ENCODE measurements at regions not wholly inside any gene's neighbourhood (a gene's known extent, or its start where the extent isn't known, plus 50 kb on each side); places are given as distances from the start of the nearest gene placed in this dataset.

DNA sequence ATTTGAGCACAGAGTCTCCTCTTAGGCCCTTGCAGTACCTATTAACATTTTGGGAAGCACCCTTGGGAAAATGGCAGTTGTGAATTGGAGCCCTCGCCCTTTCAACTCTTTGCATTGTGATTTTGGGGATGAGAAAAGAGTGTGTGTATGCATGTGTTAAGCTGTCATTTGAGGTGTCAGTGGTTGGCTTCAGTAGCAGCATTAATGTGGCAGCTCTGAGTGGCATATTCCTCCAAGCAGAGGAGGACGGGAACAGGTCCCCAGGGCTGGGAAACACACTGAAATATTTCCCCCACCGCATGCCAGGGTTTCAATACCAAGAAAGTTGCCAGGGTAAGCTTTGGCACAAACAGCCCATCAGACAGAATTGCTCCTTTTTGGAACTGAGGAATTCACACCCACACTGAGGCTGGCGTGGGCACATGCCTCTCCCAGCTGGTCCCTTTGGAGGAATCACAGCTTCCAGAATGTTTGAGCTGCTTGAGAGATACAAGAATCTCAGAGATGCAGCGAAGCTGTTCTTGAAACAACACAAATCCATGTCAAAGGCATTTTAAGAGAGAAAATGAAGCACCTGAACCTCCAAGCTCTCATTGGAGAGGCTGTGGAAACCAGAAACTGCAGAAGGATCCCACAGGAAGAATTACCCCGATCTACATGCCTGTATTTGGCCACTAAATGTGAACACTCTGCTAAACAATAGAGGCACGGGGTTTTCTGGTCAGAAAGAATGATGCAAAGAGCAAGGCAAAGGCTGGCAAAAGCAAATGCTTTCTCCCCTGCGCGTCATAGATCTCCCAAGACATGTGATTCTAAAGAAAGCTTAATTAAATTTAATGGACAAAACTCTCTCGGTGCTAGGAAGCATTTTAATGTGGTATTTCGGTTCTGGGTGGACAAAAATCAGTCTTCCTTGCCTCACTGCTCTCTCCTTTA is 67.2 kb upstream of the RCN1 start:
- peaks cover 7 to 11% of the 10 kb centered on the region in 2 donors for H3K4me1 ChIP-seq (replicated peaks in 1 of 2)
- WGBS, 10 experiments: 38 to 90% (median 68%) methylated on average over 2 to 11 of the region's 11 CpGs; no CpG with 5 or more reads in 1 of the 10 experiments
- ATAC-seq (replicated peaks in 6 of 8): peak in 5 of 8 experiments; percentile 33 to 62 (median 42)
- no peak overlapping the region for H3K4me3 ChIP-seq
- in situ Hi-C loops (cut with MboI; ENCODE audit: low pct_unique_long_range_greater_than_20kb in 2 of 9, low sequenced_read_pairs in 9 of 9, unreplicated experiment in 9 of 9): no loop called here
- H3K27ac ChIP-seq: no peak overlapping the region

DNA sequence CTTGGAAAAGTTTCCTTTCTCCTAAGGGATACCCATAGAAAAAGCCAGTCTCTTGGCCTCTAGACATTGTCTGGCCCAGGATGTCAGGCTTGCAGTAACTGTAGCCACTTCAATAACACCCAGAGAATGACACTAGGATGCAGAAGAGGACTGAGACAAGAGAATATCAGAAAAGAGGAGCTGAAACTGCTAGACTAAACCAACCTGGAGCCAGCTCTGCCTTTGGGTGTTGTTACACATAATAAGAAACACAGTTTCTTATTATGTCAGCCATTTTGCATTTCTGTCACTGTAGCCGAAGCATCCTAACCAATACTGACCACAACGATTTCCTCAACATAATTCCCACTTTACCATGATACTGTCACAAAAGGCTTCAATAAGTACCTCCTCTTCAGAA is 72.2 kb upstream of the RCN1 start:
- Histone ChIP-seq H3K27ac (no peak overlapping the region), H3K4me3 (no peak overlapping the region), H3K4me1 (replicated peaks in 1 of 2) (peaks cover 2% of the 10 kb centered on the region in 2 donors)
- ATAC-seq (replicated peaks in 6 of 8): no peak
- 30 to 100% (median 93%) methylated on average over 1 to 2 of the region's 2 CpGs; no CpG with 5 or more reads in 3 of the 10 experiments for WGBS, 10 experiments
- in situ Hi-C loops (cut with MboI; ENCODE audit: low pct_unique_long_range_greater_than_20kb in 2 of 9, low sequenced_read_pairs in 9 of 9, unreplicated experiment in 9 of 9): no loop called here

DNA sequence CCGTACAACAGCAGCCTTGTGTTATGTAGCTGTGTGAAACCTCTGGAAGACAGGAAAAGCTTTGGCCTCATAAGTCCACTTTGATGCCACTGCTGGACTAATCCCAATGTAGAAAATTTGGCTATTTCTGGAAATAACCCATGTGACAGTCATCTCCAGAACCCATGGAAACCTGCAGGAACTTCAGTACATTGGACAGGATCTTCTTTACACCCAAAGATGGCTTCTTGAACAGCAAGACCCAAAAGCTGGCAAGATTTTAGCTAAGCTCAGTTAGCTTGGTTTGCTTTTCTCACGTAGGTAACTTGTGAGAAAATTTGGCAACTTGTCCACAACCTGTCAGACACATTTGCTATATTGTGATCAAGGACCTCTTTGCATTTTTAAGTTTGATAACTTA is 74.8 kb upstream of the RCN1 start:
- in situ Hi-C loops (cut with MboI; ENCODE audit: low pct_unique_long_range_greater_than_20kb in 2 of 9, low sequenced_read_pairs in 9 of 9, unreplicated experiment in 9 of 9): no loop called here
- H3K4me1 ChIP-seq (replicated peaks in 1 of 2): no peaks in the 10 kb centered on the region
- H3K27ac ChIP-seq: no peak overlapping the region
- no peak overlapping the region for H3K4me3 ChIP-seq
- no peak for ATAC-seq (replicated peaks in 6 of 8)
- 44 to 100% (median 90%) methylated on average over 1 to 2 of the region's 2 CpGs; no CpG with 5 or more reads in 2 of the 10 experiments for WGBS, 10 experiments

DNA sequence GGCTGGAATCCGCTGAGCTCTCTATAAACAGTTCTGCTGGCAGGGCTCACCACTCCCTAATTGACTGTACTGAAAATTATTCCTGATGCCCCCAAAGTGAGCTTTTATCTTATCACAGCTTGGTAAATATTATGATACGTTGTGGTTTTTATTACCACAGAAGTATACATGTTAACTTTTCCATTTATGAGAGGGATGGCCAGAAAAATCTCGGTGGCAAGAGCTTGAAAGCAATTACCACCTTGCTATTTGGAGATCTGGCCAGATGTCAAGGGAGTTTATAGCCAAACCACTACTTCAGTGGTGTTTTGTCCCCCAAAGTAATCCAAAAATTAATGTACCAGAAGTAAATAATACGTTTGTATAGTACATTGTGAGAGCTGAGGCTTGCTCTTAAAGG is 75.4 kb upstream of the RCN1 start:
- H3K4me1 ChIP-seq (replicated peaks in 1 of 2): no peaks in the 10 kb centered on the region
- no peak overlapping the region for H3K27ac ChIP-seq
- 6 to 100% (median 67%) methylated on average over 1 to 4 of the region's 4 CpGs for WGBS, 10 experiments
- ATAC-seq (replicated peaks in 6 of 8): no peak
- in situ Hi-C loops (cut with MboI; ENCODE audit: low pct_unique_long_range_greater_than_20kb in 2 of 9, low sequenced_read_pairs in 9 of 9, unreplicated experiment in 9 of 9): no loop called here
- no peak overlapping the region for H3K4me3 ChIP-seq

DNA sequence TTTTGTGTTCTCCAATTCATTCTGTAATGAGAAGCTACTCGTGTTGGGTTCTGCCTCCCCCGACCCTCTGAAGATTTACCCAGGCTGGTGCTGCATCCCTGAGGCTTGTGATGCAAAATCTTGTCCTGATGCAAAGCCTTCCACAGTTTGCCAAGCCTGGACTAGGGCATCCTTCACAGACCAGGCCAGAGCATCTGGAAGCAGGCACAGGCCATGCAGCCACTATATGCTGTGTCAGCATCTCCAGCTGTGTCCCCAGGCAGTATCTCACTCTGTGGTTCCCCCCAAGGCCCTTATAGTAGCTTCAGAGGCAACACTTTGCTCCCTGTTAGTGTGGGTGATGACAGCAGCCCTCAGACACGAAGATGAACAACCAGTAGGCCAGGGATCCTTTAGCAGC is 77.3 kb upstream of the RCN1 start:
- in situ Hi-C loops (cut with MboI; ENCODE audit: low pct_unique_long_range_greater_than_20kb in 2 of 9, low sequenced_read_pairs in 9 of 9, unreplicated experiment in 9 of 9): no loop called here
- WGBS, 10 experiments: 14 to 80% (median 29%) methylated on average over 1 to 3 of the region's 3 CpGs; no CpG with 5 or more reads in 3 of the 10 experiments
- ATAC-seq (replicated peaks in 6 of 8): no peak
- Histone ChIP-seq H3K4me1 (replicated peaks in 1 of 2) (peaks cover 0 to 2% of the 10 kb centered on the region in 2 donors), H3K4me3 (no peak overlapping the region), H3K27ac (no peak overlapping the region)

DNA sequence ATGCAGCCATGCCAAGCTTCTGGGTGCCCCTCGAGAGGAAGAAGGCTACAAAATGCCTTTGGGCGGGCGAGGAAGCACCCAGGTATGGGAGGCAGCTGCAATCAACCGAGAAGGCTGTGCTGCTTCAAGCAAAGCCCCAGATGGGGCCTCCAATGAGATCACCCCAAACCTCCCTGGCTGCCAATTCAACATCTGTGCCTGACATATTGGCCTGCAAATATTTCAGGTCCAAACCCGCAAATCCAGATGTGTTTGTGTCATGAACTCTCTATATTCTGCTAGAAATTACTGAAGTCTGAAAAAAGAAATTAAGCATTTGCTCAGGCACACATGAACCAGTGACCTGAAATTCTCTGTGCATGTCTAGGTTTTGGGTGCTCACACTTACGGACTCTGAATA is 78.8 kb upstream of the RCN1 start:
- Histone ChIP-seq H3K4me1 (replicated peaks in 1 of 2) (peaks cover 0 to 9% of the 10 kb centered on the region in 2 donors), H3K4me3 (no peak overlapping the region), H3K27ac (no peak overlapping the region)
- ATAC-seq (replicated peaks in 6 of 8): peak in 2 of 8 experiments; percentile 32 to 67
- WGBS, 10 experiments: 50 to 100% (median 91%) methylated on average over 1 to 6 of the region's 6 CpGs; no CpG with 5 or more reads in 3 of the 10 experiments
- in situ Hi-C loops (cut with MboI; ENCODE audit: low pct_unique_long_range_greater_than_20kb in 2 of 9, low sequenced_read_pairs in 9 of 9, unreplicated experiment in 9 of 9): no loop called here

DNA sequence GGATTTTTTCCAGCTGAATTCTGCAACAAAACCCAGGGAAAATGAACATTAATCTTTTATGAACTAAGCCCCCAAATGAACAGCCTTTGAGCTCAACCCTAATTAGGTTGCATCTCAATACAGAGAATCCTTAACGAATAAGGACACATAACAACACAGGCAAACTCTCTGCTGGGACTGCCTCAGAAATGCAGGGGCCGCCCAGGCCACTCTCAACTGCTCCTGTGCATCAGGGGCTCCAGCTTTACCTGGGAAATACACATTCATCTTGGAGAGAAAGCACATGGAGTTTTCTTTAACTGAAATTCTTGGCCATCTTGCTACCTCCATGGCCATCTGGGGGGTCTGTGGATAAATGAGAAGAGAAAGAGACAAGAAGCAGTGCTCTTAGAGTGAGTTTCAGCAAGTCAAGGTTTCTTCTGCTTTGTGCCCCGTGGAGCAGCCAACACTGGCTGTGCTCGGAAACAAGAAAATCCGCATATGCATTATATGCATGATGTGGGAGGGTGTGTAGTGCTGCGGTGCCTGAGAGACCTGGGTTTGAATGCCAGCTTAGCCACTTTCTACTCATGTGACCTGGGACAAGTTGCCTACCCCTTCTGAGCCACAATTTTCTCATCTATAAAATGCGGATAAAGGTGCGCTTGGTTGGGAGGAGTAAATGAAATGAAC is 81.9 kb upstream of the RCN1 start:
- peak in 6 of 8 experiments; percentile 35 to 96 (median 69) for ATAC-seq (replicated peaks in 6 of 8)
- 24 to 100% (median 61%) methylated on average over 1 to 7 of the region's 8 CpGs; no CpG with 5 or more reads in 1 of the 10 experiments for WGBS, 10 experiments
- Histone ChIP-seq H3K4me3 (no peak overlapping the region), H3K27ac (no peak overlapping the region), H3K4me1 (replicated peaks in 1 of 2) (peaks cover 0 to 9% of the 10 kb centered on the region in 2 donors)
- in situ Hi-C loops (cut with MboI; ENCODE audit: low pct_unique_long_range_greater_than_20kb in 2 of 9, low sequenced_read_pairs in 9 of 9, unreplicated experiment in 9 of 9): no loop called here

DNA sequence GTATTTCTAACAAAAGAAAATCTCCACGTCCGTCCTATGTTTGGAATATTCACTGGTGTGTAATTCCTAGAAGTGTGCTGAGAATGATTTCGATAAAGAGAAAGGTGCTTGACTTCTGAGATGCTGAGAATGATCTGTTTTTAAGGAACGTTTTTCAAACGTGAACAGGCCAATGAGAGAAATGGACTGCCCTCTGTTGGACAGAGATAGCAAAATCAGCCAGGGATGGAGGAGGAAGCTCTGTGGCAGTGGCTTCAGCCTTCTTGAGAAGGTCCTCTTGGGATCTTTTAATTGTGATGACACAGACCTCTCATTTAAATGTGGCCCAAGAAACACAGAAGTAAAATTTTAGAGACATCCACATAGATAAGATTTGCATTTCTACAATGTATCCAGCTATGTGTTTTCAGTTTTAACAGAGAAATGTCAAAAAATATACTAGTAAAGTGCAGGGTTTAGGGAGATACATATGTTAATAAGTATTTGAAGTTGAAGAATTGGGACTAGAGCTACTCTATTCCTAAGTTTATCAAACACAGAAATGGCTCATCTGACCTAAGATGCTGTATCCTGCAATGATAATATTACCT is 84.0 kb upstream of the RCN1 start:
- peaks cover 0 to 11% of the 10 kb centered on the region in 2 donors for H3K4me1 ChIP-seq (replicated peaks in 1 of 2)
- peak; percentile 62 to 73 (median 64) for ATAC-seq (replicated peaks in 6 of 8)
- no peak overlapping the region for H3K4me3 ChIP-seq
- no peak overlapping the region for H3K27ac ChIP-seq
- in situ Hi-C loops (cut with MboI; ENCODE audit: low pct_unique_long_range_greater_than_20kb in 2 of 9, low sequenced_read_pairs in 9 of 9, unreplicated experiment in 9 of 9): no loop called here
- WGBS, 10 experiments: 0 to 27% (median 12%) methylated on average over 2 to 5 of the region's 5 CpGs; no CpG with 5 or more reads in 2 of the 10 experiments

DNA sequence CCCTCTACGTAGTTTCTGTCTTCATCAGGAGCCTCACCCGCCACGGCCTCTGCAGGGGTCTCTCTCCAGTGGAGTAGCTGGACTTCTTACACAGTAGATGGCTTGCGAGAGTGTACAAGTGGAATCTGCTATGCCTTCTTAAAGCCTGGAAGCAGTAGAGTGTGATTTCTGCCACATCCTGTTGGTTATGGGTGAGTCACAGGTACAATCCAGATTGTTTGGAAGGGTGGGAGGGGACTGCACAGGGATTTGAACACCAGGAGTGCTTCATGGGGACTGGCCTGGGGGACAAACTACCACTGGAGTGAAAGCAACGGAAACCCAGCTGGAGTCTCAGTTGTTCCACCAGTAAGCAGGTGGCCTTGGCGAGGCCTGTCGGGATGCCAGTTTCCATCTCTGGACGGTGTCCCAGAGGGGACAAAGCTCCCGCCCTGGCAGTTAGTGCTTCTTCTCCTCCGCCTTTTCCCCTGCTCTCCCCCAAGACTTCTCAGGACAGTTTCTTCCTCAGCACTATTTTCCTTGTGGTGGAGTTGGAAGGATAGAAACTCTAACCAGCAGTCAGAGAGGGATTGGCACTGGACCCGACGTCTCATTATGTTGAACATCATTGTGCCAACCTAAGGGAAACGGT is 85.0 kb upstream of the RCN1 start:
- Histone ChIP-seq H3K4me3 (no peak overlapping the region), H3K4me1 (replicated peaks in 1 of 2) (peaks cover 0 to 11% of the 10 kb centered on the region in 2 donors)
- ATAC-seq (replicated peaks in 6 of 8): no peak

DNA sequence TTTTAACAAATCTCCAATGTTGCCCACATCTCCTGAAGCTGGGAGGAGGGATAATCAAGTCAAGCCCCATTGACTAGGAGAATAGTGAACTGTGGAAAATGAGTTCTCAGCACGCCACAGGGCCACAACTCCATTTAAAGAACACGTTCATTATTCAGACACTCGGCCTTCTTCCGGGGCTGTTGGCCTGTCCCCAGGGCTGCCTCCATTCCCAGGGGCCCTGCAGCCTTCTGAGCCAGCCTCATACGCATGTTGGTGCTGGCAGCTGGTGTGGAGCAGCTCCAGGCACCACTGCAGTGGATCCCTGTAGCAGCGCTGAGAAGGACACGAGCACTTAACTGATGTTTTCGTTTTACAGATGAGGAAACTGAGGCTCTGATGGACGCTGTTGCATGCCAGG is 87.5 kb upstream of the RCN1 start:
- H3K4me1 ChIP-seq (replicated peaks in 1 of 2): peaks cover 0 to 8% of the 10 kb centered on the region in 2 donors
- H3K4me3 ChIP-seq: no peak overlapping the region
- WGBS, 10 experiments: 60 to 90% (median 73%) methylated on average over 1 to 9 of the region's 9 CpGs; no CpG with 5 or more reads in 1 of the 10 experiments
- no peak for ATAC-seq (replicated peaks in 6 of 8)
- in situ Hi-C loops (cut with MboI; ENCODE audit: low pct_unique_long_range_greater_than_20kb in 2 of 9, low sequenced_read_pairs in 9 of 9, unreplicated experiment in 9 of 9): no loop called here
- no peak overlapping the region for H3K27ac ChIP-seq

More for the DNA sequence above, 85.0 kb upstream of the RCN1 start:
- H3K27ac ChIP-seq: no peak overlapping the region
- WGBS, 10 experiments: 57 to 100% (median 100%) methylated on average over 1 to 3 of the region's 13 CpGs; no CpG with 5 or more reads in 3 of the 10 experiments
- in situ Hi-C loops (cut with MboI; ENCODE audit: low pct_unique_long_range_greater_than_20kb in 2 of 9, low sequenced_read_pairs in 9 of 9, unreplicated experiment in 9 of 9): no loop called here

DNA sequence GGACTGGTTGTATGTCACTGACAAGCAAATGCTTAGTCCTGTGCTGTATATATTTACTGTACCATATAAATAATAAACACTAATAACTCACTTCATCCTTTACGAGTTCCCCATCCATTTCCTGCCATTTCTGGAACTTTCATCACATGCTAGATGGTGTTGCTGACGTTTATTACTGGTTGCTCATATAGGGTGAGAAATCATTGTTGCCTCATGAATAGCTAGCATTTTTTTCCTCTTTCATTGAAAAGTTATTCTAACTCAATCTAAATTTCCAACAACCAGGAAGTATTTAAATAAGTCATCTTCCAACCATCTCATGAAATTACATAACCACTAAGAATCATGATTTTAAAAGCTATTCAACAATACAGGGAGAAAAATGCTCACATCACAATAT is 88.6 kb upstream of the RCN1 start:
- Histone ChIP-seq H3K4me3 (no peak overlapping the region), H3K27ac (no peak overlapping the region), H3K4me1 (replicated peaks in 1 of 2) (peaks cover 0 to 3% of the 10 kb centered on the region in 2 donors)
- peak in 2 of 8 experiments; percentile 26 to 34 for ATAC-seq (replicated peaks in 6 of 8)
- 6 to 100% (median 71%) methylated on average over 1 to 2 of the region's 2 CpGs; no CpG with 5 or more reads in 1 of the 10 experiments for WGBS, 10 experiments
- in situ Hi-C loops (cut with MboI; ENCODE audit: low pct_unique_long_range_greater_than_20kb in 2 of 9, low sequenced_read_pairs in 9 of 9, unreplicated experiment in 9 of 9): no loop called here

DNA sequence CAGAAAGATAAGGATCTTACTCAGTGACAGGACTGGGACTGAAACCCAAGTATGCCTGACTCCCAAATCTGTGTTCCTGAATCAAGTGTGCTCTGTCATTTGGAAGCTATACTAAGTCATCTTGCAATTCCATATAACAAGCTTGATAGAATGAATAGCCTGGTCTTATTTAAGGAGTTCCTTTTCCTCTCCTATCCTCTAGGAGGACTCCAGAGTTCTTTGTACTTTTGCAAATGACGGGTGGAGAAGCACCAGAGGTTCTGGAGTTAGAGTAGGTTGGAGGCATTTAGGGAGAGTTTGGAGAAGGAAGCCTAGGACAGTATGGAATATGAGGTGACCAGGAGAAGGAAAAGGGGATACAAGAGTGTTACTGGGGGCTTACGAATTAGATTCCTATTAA is 92.9 kb upstream of the RCN1 start:
- 21 to 100% (median 91%) methylated on average over 1 to 2 of the region's 2 CpGs; no CpG with 5 or more reads in 1 of the 10 experiments for WGBS, 10 experiments

More for the DNA sequence above, 92.9 kb upstream of the RCN1 start:
- H3K27ac ChIP-seq: no peak overlapping the region
- peaks cover 0 to 15% of the 10 kb centered on the region in 2 donors for H3K4me1 ChIP-seq (replicated peaks in 1 of 2)
- no peak overlapping the region for H3K4me3 ChIP-seq
- ATAC-seq (replicated peaks in 6 of 8): peak in 1 of 8 experiments; percentile 27
- in situ Hi-C loops (cut with MboI; ENCODE audit: low pct_unique_long_range_greater_than_20kb in 2 of 9, low sequenced_read_pairs in 9 of 9, unreplicated experiment in 9 of 9): loop anchor here in 1 of 9 experiments (25.0 kb wide), 1 partner anchor 761 kb away; no protein-coding TSS in a partner anchor

Data from motor neuron (in vitro differentiated cells).